ENCODE measurements at regions not wholly inside any gene's neighbourhood (a gene's known extent, or its start where the extent isn't known, plus 50 kb on each side); places are given as distances from the start of the nearest gene placed in this dataset.

- TF ChIP-seq, protein P1, sequence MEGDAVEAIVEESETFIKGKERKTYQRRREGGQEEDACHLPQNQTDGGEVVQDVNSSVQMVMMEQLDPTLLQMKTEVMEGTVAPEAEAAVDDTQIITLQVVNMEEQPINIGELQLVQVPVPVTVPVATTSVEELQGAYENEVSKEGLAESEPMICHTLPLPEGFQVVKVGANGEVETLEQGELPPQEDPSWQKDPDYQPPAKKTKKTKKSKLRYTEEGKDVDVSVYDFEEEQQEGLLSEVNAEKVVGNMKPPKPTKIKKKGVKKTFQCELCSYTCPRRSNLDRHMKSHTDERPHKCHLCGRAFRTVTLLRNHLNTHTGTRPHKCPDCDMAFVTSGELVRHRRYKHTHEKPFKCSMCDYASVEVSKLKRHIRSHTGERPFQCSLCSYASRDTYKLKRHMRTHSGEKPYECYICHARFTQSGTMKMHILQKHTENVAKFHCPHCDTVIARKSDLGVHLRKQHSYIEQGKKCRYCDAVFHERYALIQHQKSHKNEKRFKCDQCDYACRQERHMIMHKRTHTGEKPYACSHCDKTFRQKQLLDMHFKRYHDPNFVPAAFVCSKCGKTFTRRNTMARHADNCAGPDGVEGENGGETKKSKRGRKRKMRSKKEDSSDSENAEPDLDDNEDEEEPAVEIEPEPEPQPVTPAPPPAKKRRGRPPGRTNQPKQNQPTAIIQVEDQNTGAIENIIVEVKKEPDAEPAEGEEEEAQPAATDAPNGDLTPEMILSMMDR (optimal IDR thresholded peaks at IDR 0.05 in 1 of 3, IDR thresholded peaks at IDR 0.05 in 1 of 3, conservative IDR thresholded peaks at IDR 0.05 in 1 of 3; ENCODE audit: extremely low read depth in 1 of 3, insufficient read depth in 2 of 3, low read length in 3 of 3), result no peak
- TF ChIP-seq EZH2 (IDR thresholded peaks at IDR 0.05; ENCODE audit: low read length), result no peak
Measured at GRCh38 chr4:130296448-130296847, 1200.5 kb downstream of the C4orf33 start.
